ENCODE measurements at regions not wholly inside any gene's neighbourhood (a gene's known extent, or its start where the extent isn't known, plus 50 kb on each side); places are given as distances from the start of the nearest gene placed in this dataset.

DNA sequence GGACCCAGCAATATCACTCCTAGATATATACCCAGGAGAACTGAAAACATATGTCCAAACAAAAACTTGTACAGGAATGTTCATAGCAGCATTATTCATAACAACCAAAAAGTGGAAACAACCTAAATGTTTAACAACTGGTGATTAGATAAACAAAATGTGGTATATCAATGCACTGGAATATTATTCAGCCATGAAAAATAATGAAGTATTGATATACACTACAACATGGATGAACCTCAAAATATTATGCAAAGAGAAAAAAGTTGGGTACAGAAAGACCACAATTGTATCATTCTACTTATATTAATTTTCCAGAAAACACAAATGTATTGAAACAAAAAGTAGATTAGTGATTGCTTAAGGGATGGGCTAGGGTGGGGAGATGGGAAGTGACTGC lies 498.6 kb downstream of the GRIN2A start:
- TF ChIP-seq, protein P1, sequence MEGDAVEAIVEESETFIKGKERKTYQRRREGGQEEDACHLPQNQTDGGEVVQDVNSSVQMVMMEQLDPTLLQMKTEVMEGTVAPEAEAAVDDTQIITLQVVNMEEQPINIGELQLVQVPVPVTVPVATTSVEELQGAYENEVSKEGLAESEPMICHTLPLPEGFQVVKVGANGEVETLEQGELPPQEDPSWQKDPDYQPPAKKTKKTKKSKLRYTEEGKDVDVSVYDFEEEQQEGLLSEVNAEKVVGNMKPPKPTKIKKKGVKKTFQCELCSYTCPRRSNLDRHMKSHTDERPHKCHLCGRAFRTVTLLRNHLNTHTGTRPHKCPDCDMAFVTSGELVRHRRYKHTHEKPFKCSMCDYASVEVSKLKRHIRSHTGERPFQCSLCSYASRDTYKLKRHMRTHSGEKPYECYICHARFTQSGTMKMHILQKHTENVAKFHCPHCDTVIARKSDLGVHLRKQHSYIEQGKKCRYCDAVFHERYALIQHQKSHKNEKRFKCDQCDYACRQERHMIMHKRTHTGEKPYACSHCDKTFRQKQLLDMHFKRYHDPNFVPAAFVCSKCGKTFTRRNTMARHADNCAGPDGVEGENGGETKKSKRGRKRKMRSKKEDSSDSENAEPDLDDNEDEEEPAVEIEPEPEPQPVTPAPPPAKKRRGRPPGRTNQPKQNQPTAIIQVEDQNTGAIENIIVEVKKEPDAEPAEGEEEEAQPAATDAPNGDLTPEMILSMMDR (conservative IDR thresholded peaks at IDR 0.05; ENCODE audit: low read depth, low read length): no peak
- no peak for TF ChIP-seq EZH2 (IDR thresholded peaks at IDR 0.05; ENCODE audit: borderline replicate concordance, low read depth, low read length, poor library complexity, severe bottlenecking)
